HepG2 (cell line): ENCODE measurements at regions not wholly inside any gene's neighbourhood (a gene's known extent, or its start where the extent isn't known, plus 50 kb on each side); places are given as distances from the start of the nearest gene placed in this dataset.

ENCODE experiments used
- ATAC-seq: fragments of 200-7000 bp; cut with Tn5 transposase; 3 replicates; pipeline ENCODE4 v1.9.1; 2020; ENCODE audit warnings: mild to moderate bottlenecking, moderate library complexity
- BruUV-seq: library from RNA; stranded (reverse); fragments of 400-500 nt; replicated peaks from 2 replicates; lab custom pipeline; 2021; lab: Mats Ljungman, UMichigan
- CTCF ChIA-PET: fragments of 300-600 bp; formaldehyde crosslinking; extraction: SDS; loops from one replicate; lab custom pipeline; 2021; ENCODE audit warnings: low total read pairs, inconsistent platforms, low intra/inter-chr PET ratio; lab: Yijun Ruan, JAX
- POLR2A ChIA-PET: fragments of 350-600 bp; sonication (Branson Sonifier 250); formaldehyde crosslinking; loops from one replicate; lab custom pipeline; 2020; ENCODE audit warnings: antibody characterized with exemption, inconsistent platforms; lab: Yijun Ruan, JAX
- DNase-seq: peaks from one replicate; pipeline ENCODE4 v3.0.0-alpha.2; 2015; ENCODE audit warnings: low spot score
- FAIRE-seq: peaks from 3 replicates; lab custom pipeline; 2011; peaks lifted over from hg19 to GRCh38; lab: Jason Lieb, UNC
- H2AFZ ChIP-seq: one replicate; pipeline ENCODE4 v1.6.1; 2011; ENCODE audit warnings: low read length, inconsistent platforms
- H3K27ac ChIP-seq: fragments of 300-600 bp; 3 replicates; pipeline ENCODE4 v1.8.0; 2011; ENCODE audit warnings: mixed run types, mild to moderate bottlenecking, mixed read lengths, low read length, inconsistent platforms; ENCODE audit not compliant: insufficient read depth; ENCODE audit errors: extremely low read length
- H3K27me3 ChIP-seq, 2 experiments: fragments of 200-600 bp in 1 of 2; 2 replicates in 1 of 2; 3 replicates in 1 of 2; pipeline versions ENCODE4 v1.6.0 to v1.8.0; 2011; ENCODE audit warnings: low read length in 2 of 2, mild to moderate bottlenecking in 2 of 2, moderate library complexity in 2 of 2, inconsistent platforms in 1 of 2; ENCODE audit not compliant: insufficient read depth in 2 of 2, control insufficient read depth in 1 of 2
- H3K36me3 ChIP-seq, 2 experiments: fragments of 200-600 bp in 1 of 2; replicated peaks in 1 of 2; 2 replicates in 1 of 2; 3 replicates in 1 of 2; pipeline versions ENCODE4 v1.5.1 to v1.8.0; 2011; ENCODE audit warnings: low read length in 2 of 2, inconsistent platforms in 1 of 2; ENCODE audit not compliant: insufficient read depth in 2 of 2, control insufficient read depth in 1 of 2
- H3K4me1 ChIP-seq: 2 replicates; pipeline ENCODE4 v1.5.1; 2012; ENCODE audit warnings: low read length, inconsistent platforms; ENCODE audit not compliant: insufficient read depth
- H3K4me2 ChIP-seq: 2 replicates; pipeline ENCODE4 v1.6.0; 2011; ENCODE audit warnings: low read depth, low read length, inconsistent platforms
- H3K4me3 ChIP-seq, 3 experiments: fragments of 200-600 bp in 1 of 3; sonication (generic), shearing (Covaris generic) in 1 of 3; replicated peaks in 1 of 3; 2 replicates each; pipeline ENCODE4 v1.5.1; 2011 to 2016; ENCODE audit warnings: low read length in 3 of 3, inconsistent platforms in 2 of 3, low read depth in 2 of 3, mild to moderate bottlenecking in 2 of 3, control low read depth in 1 of 3, mixed read lengths in 1 of 3; ENCODE audit not compliant: insufficient read depth in 1 of 3
- H3K79me2 ChIP-seq: one replicate; pipeline ENCODE4 v1.6.1; 2011; ENCODE audit warnings: low read length, inconsistent platforms; ENCODE audit not compliant: insufficient read depth
- H3K9ac ChIP-seq: 2 replicates; pipeline ENCODE4 v1.6.0; 2011; ENCODE audit warnings: mild to moderate bottlenecking, low read depth, low read length, inconsistent platforms; ENCODE audit not compliant: insufficient read depth
- H3K9me3 ChIP-seq: 2 replicates; pipeline ENCODE4 v1.5.1; 2012; ENCODE audit warnings: mild to moderate bottlenecking, low read length
- H4K20me1 ChIP-seq: 2 replicates; pipeline ENCODE4 v1.6.0; 2011; ENCODE audit warnings: inconsistent platforms, mild to moderate bottlenecking, low read length, moderate library complexity; ENCODE audit not compliant: insufficient read depth
- ATF4 ChIP-seq, 2 experiments: fragments of 450-650 bp in 1 of 2; sonication (generic) in 1 of 2; formaldehyde crosslinking; IDR thresholded peaks; 2 replicates each; pipeline versions ENCODE4 v1.5.0 to v1.8.0; 2020 to 2022; ENCODE audit warnings: mild to moderate bottlenecking in 1 of 2, missing genetic modification reagents in 1 of 2
- FOXO1 ChIP-seq: sonication (generic); formaldehyde crosslinking; IDR thresholded peaks from 2 replicates; pipeline ENCODE4 v1.4.0; 2020; ENCODE audit warnings: missing genetic modification reagents
- IKZF1 ChIP-seq: fragments of 450-650 bp; IDR thresholded peaks from 2 replicates; pipeline ENCODE4 v1.7.1; 2016
- KMT2A ChIP-seq: sonication (generic); formaldehyde crosslinking; IDR thresholded peaks from 2 replicates; pipeline ENCODE4 v1.4.0; 2020; ENCODE audit warnings: missing genetic modification reagents
- NFATC3 ChIP-seq: sonication (generic); formaldehyde crosslinking; IDR thresholded peaks from 2 replicates; pipeline ENCODE4 v1.5.1; 2020; ENCODE audit warnings: mild to moderate bottlenecking, missing genetic modification reagents
- NR2F2 ChIP-seq: IDR thresholded peaks from 2 replicates; pipeline ENCODE4 v1.6.1; 2012; ENCODE audit warnings: low read depth, inconsistent platforms, borderline replicate concordance
- RBM39 ChIP-seq: fragments of 200-400 bp; formaldehyde crosslinking; IDR thresholded peaks from one replicate; pipeline ENCODE4 v1.6.1; 2018; ENCODE audit warnings: antibody characterized with exemption, mild to moderate bottlenecking, low read depth, low read length; ENCODE audit not compliant: poor library complexity, severe bottlenecking
- RNF219 ChIP-seq: sonication (generic); formaldehyde crosslinking; IDR thresholded peaks from 2 replicates; pipeline ENCODE4 v1.5.0; 2020; ENCODE audit warnings: mild to moderate bottlenecking, missing genetic modification reagents
- TARDBP ChIP-seq: sonication (generic); formaldehyde crosslinking; IDR thresholded peaks from 2 replicates; pipeline ENCODE4 v1.8.0; 2022; ENCODE audit warnings: mild to moderate bottlenecking, missing genetic modification reagents
- TERF1 ChIP-seq: sonication (generic); formaldehyde crosslinking; IDR thresholded peaks from 2 replicates; pipeline ENCODE4 v1.8.0; 2022; ENCODE audit warnings: mild to moderate bottlenecking, missing genetic modification reagents, moderate library complexity
- ZBTB38 ChIP-seq: sonication (generic); formaldehyde crosslinking; IDR thresholded peaks from 2 replicates; pipeline ENCODE4 v1.5.1; 2020; ENCODE audit warnings: mild to moderate bottlenecking, missing genetic modification reagents
- ZNF317 ChIP-seq: sonication (generic); formaldehyde crosslinking; IDR thresholded peaks from 2 replicates; pipeline ENCODE4 v1.5.0; 2020; ENCODE audit warnings: mild to moderate bottlenecking, missing genetic modification reagents
- ZNF512B ChIP-seq: sonication (generic); formaldehyde crosslinking; IDR thresholded peaks from 2 replicates; pipeline ENCODE4 v1.5.1; 2020; ENCODE audit warnings: missing genetic modification reagents, mild to moderate bottlenecking, borderline replicate concordance
- ZNF850 ChIP-seq: sonication (generic); formaldehyde crosslinking; conservative IDR thresholded peaks from 2 replicates; pipeline ENCODE4 v1.9.0; 2021; ENCODE audit warnings: mild to moderate bottlenecking, missing genetic modification reagents
- whole genome bisulfite sequencing: methylation state at CpG from one replicate; pipeline ENCODE4 v1.1.6; 2017; ENCODE audit warnings: low lambda C conversion rate; 5-methylcytosine and 5-hydroxymethylcytosine counted together
- in situ Hi-C: cut with HindIII; loops from 2 replicates; pipeline ENCODE4 v1.10.0; 2017; ENCODE audit warnings: low pct_unique_long_range_greater_than_20kb; ENCODE audit not compliant: extremely low pct_ligation_motif_present
- intact Hi-C: fragments of 100-400 bp; cut with micrococcal nuclease; formaldehyde crosslinking; loops from one replicate; pipeline ENCODE4 v1.10.0; 2022; ENCODE audit not compliant: unreplicated experiment

- Histone ChIP-seq H2AFZ (no peak overlapping the region), H4K20me1 (no peaks in the 10 kb centered on the region), H3K4me1 (no peaks in the 10 kb centered on the region), H3K27me3 (0 out of 5 replicates have a peak, but pooled peaks cover 0 to 2% of the 10 kb centered on the region in 2 experiments), H3K9ac (no peak overlapping the region), H3K79me2 (no peaks in the 10 kb centered on the region), H3K36me3 (no peaks in the 10 kb centered on the region), H3K4me2 (no peak overlapping the region), H3K4me3 (no peak overlapping the region), H3K27ac (no peak overlapping the region), H3K9me3 (no peaks in the 10 kb centered on the region)
- in situ Hi-C loops (no loop called here), intact Hi-C loops (no loop called here)
- FAIRE-seq = no peak
- ChIA-PET POLR2A (no interaction called here), CTCF (no interaction called here)
- no TSS peak for BruUV-seq
- ATAC-seq = no peak
- DNase-seq = no peak
- WGBS = 9% methylated on average over 4 of the region's 4 CpGs
- TF ChIP-seq FOXO1 (no peak), NR2F2 (no peak), ATF4 (CRISPR knock-in tag; IDR thresholded peaks at IDR 0.05) (no peak), ZBTB38 (CRISPR knock-in tag) (no peak), ZNF850 (CRISPR knock-in tag) (no peak), RBM39 (no peak), ZNF512B (no peak), TARDBP (CRISPR knock-in tag) (no peak), ZNF317 (CRISPR knock-in tag) (no peak), KMT2A (CRISPR knock-in tag) (no peak), NFATC3 (CRISPR knock-in tag) (no peak), IKZF1 (no peak), RNF219 (CRISPR knock-in tag) (no peak), TERF1 (CRISPR knock-in tag) (no peak)
These were observed 403.2 kb downstream of the NPIPA7 start for GRCh38 chr16:16782153-16782552.
